Type B pancreatic cell (in vitro differentiated cells): ENCODE measurements at regions not wholly inside any gene's neighbourhood (a gene's known extent, or its start where the extent isn't known, plus 50 kb on each side); places are given as distances from the start of the nearest gene placed in this dataset.
"Not testable (repeated sequence)": the region's sequence is repeated elsewhere in the genome, so short reads cannot be mapped to it uniquely, and the experiment has no call there.

Source experiments
- DNase-seq: peaks from one replicate; pipeline ENCODE4 v3.0.0; 2021; ENCODE audit warnings: mixed read lengths; ENCODE audit not compliant: unreplicated experiment; ENCODE audit errors: extremely low spot score
- H3K27ac Mint-ChIP-seq: 2 replicates; pipeline ENCODE4 v1.8.0; 2021; ENCODE audit warnings: mild to moderate bottlenecking, mixed read lengths
- H3K27me3 Mint-ChIP-seq: 2 replicates; pipeline ENCODE4 v1.8.0; 2021; ENCODE audit warnings: mixed read lengths
- H3K36me3 Mint-ChIP-seq: 2 replicates; pipeline ENCODE4 v1.8.0; 2021; ENCODE audit warnings: mixed read lengths
- H3K4me1 Mint-ChIP-seq: one replicate; pipeline ENCODE4 v1.8.0; 2021; ENCODE audit warnings: mixed read lengths; ENCODE audit not compliant: unreplicated experiment
- H3K4me3 Mint-ChIP-seq: 2 replicates; pipeline ENCODE4 v1.8.0; 2021; ENCODE audit warnings: mild to moderate bottlenecking, mixed read lengths
- H3K9me3 Mint-ChIP-seq: 2 replicates; pipeline ENCODE4 v1.8.0; 2021; ENCODE audit warnings: mixed read lengths
- CTCF ChIP-seq: fragments of 200-600 bp; sonication (generic); conservative IDR thresholded peaks from 2 replicates; pipeline ENCODE4 v1.5.0; 2021; ENCODE audit warnings: antibody characterized with exemption, mild to moderate bottlenecking

- DNase-seq = no peak
- no peaks in the 10 kb centered on the region for H3K27me3 Mint-ChIP-seq
- no peak for TF ChIP-seq CTCF
- no peaks in the 10 kb centered on the region for H3K4me1 Mint-ChIP-seq
- H3K4me3 Mint-ChIP-seq = no peak overlapping the region
- no peaks in the 10 kb centered on the region for H3K9me3 Mint-ChIP-seq
- H3K36me3 Mint-ChIP-seq = no peaks in the 10 kb centered on the region
- H3K27ac Mint-ChIP-seq = no peak overlapping the region
These were observed 463.4 kb upstream of the NDN start for GRCh38 chr15:24150542-24150941.

GRCh38 chr15:24158306-24158705, 471.2 kb upstream of the NDN start:
- H3K27ac Mint-ChIP-seq, H3K9me3 Mint-ChIP-seq, DNase-seq, H3K36me3 Mint-ChIP-seq, H3K4me1 Mint-ChIP-seq, H3K27me3 Mint-ChIP-seq, H3K4me3 Mint-ChIP-seq: not testable (repeated sequence)

GRCh38 chr15:24165512-24165911, 478.4 kb upstream of the NDN start:
- not testable (repeated sequence) for H3K4me1 Mint-ChIP-seq, DNase-seq, H3K27me3 Mint-ChIP-seq, H3K36me3 Mint-ChIP-seq, H3K27ac Mint-ChIP-seq, H3K4me3 Mint-ChIP-seq, H3K9me3 Mint-ChIP-seq

GRCh38 chr15:24202297-24202696, 473.3 kb upstream of the NPAP1 start:
- H3K36me3 Mint-ChIP-seq, H3K9me3 Mint-ChIP-seq: not testable (repeated sequence)

GRCh38 chr15:24211742-24212476, 463.7 kb upstream of the NPAP1 start:
- not testable (repeated sequence) for H3K4me1 Mint-ChIP-seq, H3K4me3 Mint-ChIP-seq, H3K9me3 Mint-ChIP-seq, H3K27ac Mint-ChIP-seq, H3K36me3 Mint-ChIP-seq, H3K27me3 Mint-ChIP-seq, DNase-seq

More at GRCh38 chr15:24202297-24202696, 473.3 kb upstream of the NPAP1 start:
- H3K27me3 Mint-ChIP-seq, DNase-seq, H3K27ac Mint-ChIP-seq, H3K4me3 Mint-ChIP-seq, H3K4me1 Mint-ChIP-seq: not testable (repeated sequence)

GRCh38 chr15:24223739-24224138, 451.8 kb upstream of the NPAP1 start:
- no peak for TF ChIP-seq CTCF
- Mint-ChIP-seq H3K27me3 (no peaks in the 10 kb centered on the region), H3K27ac (no peak overlapping the region), H3K4me1 (no peaks in the 10 kb centered on the region), H3K36me3 (no peaks in the 10 kb centered on the region), H3K4me3 (no peak overlapping the region), H3K9me3 (peaks cover 3% of the 10 kb centered on the region)
- DNase-seq = no peak

- Mint-ChIP-seq H3K27me3 (no peaks in the 10 kb centered on the region), H3K4me1 (no peaks in the 10 kb centered on the region), H3K36me3 (no peaks in the 10 kb centered on the region), H3K9me3 (peaks cover 3% of the 10 kb centered on the region), H3K27ac (no peak overlapping the region), H3K4me3 (no peak overlapping the region)
- no peak for TF ChIP-seq CTCF
- no peak for DNase-seq
These were observed 451.4 kb upstream of the NPAP1 start for GRCh38 chr15:24224161-24224560.

GRCh38 chr15:24228922-24229321, 446.7 kb upstream of the NPAP1 start:
- not testable (repeated sequence) for H3K27me3 Mint-ChIP-seq, H3K9me3 Mint-ChIP-seq, DNase-seq, H3K27ac Mint-ChIP-seq, H3K4me3 Mint-ChIP-seq, H3K36me3 Mint-ChIP-seq, H3K4me1 Mint-ChIP-seq

GRCh38 chr15:24233134-24233533, 442.4 kb upstream of the NPAP1 start:
- H3K9me3 Mint-ChIP-seq, H3K27me3 Mint-ChIP-seq, H3K4me3 Mint-ChIP-seq, H3K36me3 Mint-ChIP-seq, H3K4me1 Mint-ChIP-seq, H3K27ac Mint-ChIP-seq, DNase-seq: not testable (repeated sequence)

- H3K4me3 Mint-ChIP-seq, H3K4me1 Mint-ChIP-seq, DNase-seq, H3K27me3 Mint-ChIP-seq, H3K36me3 Mint-ChIP-seq, H3K27ac Mint-ChIP-seq, H3K9me3 Mint-ChIP-seq: not testable (repeated sequence)
These were observed 435.0 kb upstream of the NPAP1 start for GRCh38 chr15:24240580-24240979.

GRCh38 chr15:24259106-24259505, 416.5 kb upstream of the NPAP1 start:
- not testable (repeated sequence) for H3K27ac Mint-ChIP-seq, H3K27me3 Mint-ChIP-seq, H3K4me3 Mint-ChIP-seq, H3K9me3 Mint-ChIP-seq, DNase-seq, H3K36me3 Mint-ChIP-seq, H3K4me1 Mint-ChIP-seq

- H3K4me1 Mint-ChIP-seq, H3K27me3 Mint-ChIP-seq, H3K36me3 Mint-ChIP-seq, H3K27ac Mint-ChIP-seq, H3K9me3 Mint-ChIP-seq, DNase-seq: not testable (repeated sequence)
- H3K4me3 Mint-ChIP-seq = peak overlapping the region; percentile 22
These were observed 415.2 kb upstream of the NPAP1 start for GRCh38 chr15:24260407-24260806.
